Body of pancreas (tissue), 4 donors: ENCODE measurements at regions not wholly inside any gene's neighbourhood (a gene's known extent, or its start where the extent isn't known, plus 50 kb on each side); places are given as distances from the start of the nearest gene placed in this dataset.

ENCODE experiments used
- ATAC-seq: fragments of 150-250 bp; one replicate; pipeline ENCODE4 v1.9.1; 2016
- DNase-seq, 4 donors: peaks; one replicate each; pipeline ENCODE4 v3.0.0-alpha.2; 2019
- H3K27ac ChIP-seq, 4 donors: fragments of 200-600 bp; sonication (generic); 1 replicate in 3 of 4; 2 replicates in 1 of 4; pipeline versions ENCODE4 v1.5.1 to v1.6.1; 2016 to 2019; ENCODE audit warnings: mild to moderate bottlenecking in 1 of 4, mixed read lengths in 1 of 4, moderate library complexity in 1 of 4
- H3K27me3 ChIP-seq, 2 donors: fragments of 200-600 bp; sonication (generic); one replicate each; pipeline ENCODE4 v1.6.0; 2016; ENCODE audit warnings: mild to moderate bottlenecking in 1 of 2
- H3K36me3 ChIP-seq, 2 donors: fragments of 200-600 bp; sonication (generic); replicated peaks in 1 of 2; 2 replicates each; pipeline ENCODE4 v1.5.1; 2016; ENCODE audit warnings: low read depth in 2 of 2; ENCODE audit not compliant: insufficient read depth in 1 of 2
- H3K4me1 ChIP-seq: fragments of 200-600 bp; sonication (generic); one replicate; pipeline ENCODE4 v1.6.0; 2016
- H3K4me3 ChIP-seq, 2 donors: fragments of 200-600 bp; sonication (generic); 1 replicate in 1 of 2; 2 replicates in 1 of 2; pipeline ENCODE4 v1.5.1; 2016 to 2019
- H3K9me3 ChIP-seq, 3 donors: fragments of 200-600 bp; sonication (generic); 1 replicate in 2 of 3; 2 replicates in 1 of 3; pipeline ENCODE4 v1.5.1; 2016
- CTCF ChIP-seq, 7 experiments: fragments of 450-650 bp in 4 of 7; fragments of 200-600 bp in 3 of 7; sonication (generic) in 3 of 7; IDR thresholded peaks; one replicate each; pipeline ENCODE4 v1.5.1; 2016 to 2019; ENCODE audit warnings: antibody characterized with exemption in 7 of 7
- POLR2A ChIP-seq, 3 donors: fragments of 450-650 bp; IDR thresholded peaks; one replicate each; pipeline ENCODE4 v1.6.1; 2016; ENCODE audit warnings: antibody characterized with exemption in 3 of 3, mild to moderate bottlenecking in 2 of 3
- WGBS, 2 donors: methylation state at CpG; one replicate each; pipeline ENCODE4 v1.1.5; 2017; 5-methylcytosine and 5-hydroxymethylcytosine counted together
- intact Hi-C: fragments of 100-400 bp; cut with DNase I; formaldehyde crosslinking; loops from one replicate; pipeline ENCODE4 v1.15.1; 2023

GRCh38 chr9:13971966-13972655 lies 341.8 kb downstream of the NFIB start:
- Histone ChIP-seq H3K36me3 (no peaks in the 10 kb centered on the region), H3K9me3 (no peaks in the 10 kb centered on the region), H3K4me1 (no peaks in the 10 kb centered on the region), H3K27ac (no peak overlapping the region), H3K27me3 (no peaks in the 10 kb centered on the region), H3K4me3 (no peak overlapping the region)
- no peak for DNase-seq
- no peak for ATAC-seq
- intact Hi-C loops, result no loop called here
- 58 to 78% methylated on average over 10 of the region's 10 CpGs for WGBS, 2 donors
- TF ChIP-seq POLR2A (IDR thresholded peaks at IDR 0.05), result no peak
- TF ChIP-seq CTCF (IDR thresholded peaks at IDR 0.05), result no peak

- ATAC-seq (no peak), DNase-seq (no peak)
- TF ChIP-seq CTCF (IDR thresholded peaks at IDR 0.05) (no peak), POLR2A (IDR thresholded peaks at IDR 0.05) (no peak)
- WGBS, 2 donors, result 78 to 86% methylated on average over 4 of the region's 4 CpGs
- H3K4me3 ChIP-seq, result no peak overlapping the region
- H3K9me3 ChIP-seq, result no peaks in the 10 kb centered on the region
- intact Hi-C loops, result no loop called here
- no peaks in the 10 kb centered on the region for H3K36me3 ChIP-seq
- H3K27ac ChIP-seq, result no peak overlapping the region
- H3K4me1 ChIP-seq, result no peaks in the 10 kb centered on the region
- H3K27me3 ChIP-seq, result no peaks in the 10 kb centered on the region
These were observed 342.5 kb downstream of the NFIB start for GRCh38 chr9:13971415-13971814.

GRCh38 chr9:13970426-13970825 lies 343.5 kb downstream of the NFIB start:
- Histone ChIP-seq H3K9me3 (no peaks in the 10 kb centered on the region), H3K4me1 (no peaks in the 10 kb centered on the region), H3K27me3 (no peaks in the 10 kb centered on the region), H3K27ac (no peak overlapping the region), H3K36me3 (no peaks in the 10 kb centered on the region), H3K4me3 (no peak overlapping the region)
- ATAC-seq (no peak), DNase-seq (no peak)
- 75 to 77% methylated on average over 3 of the region's 3 CpGs for WGBS, 2 donors
- no peak for TF ChIP-seq CTCF (IDR thresholded peaks at IDR 0.05)
- TF ChIP-seq POLR2A (IDR thresholded peaks at IDR 0.05), result no peak
- intact Hi-C loops, result no loop called here

GRCh38 chr9:13970018-13970417 lies 343.9 kb downstream of the NFIB start:
- H3K9me3 ChIP-seq, result no peaks in the 10 kb centered on the region
- H3K36me3 ChIP-seq, result no peaks in the 10 kb centered on the region
- H3K27ac ChIP-seq, result no peak overlapping the region
- no peaks in the 10 kb centered on the region for H3K4me1 ChIP-seq
- no peak for DNase-seq
- ATAC-seq, result no peak
- WGBS, 2 donors, result 40 to 49% methylated on average over 4 of the region's 4 CpGs
- H3K27me3 ChIP-seq, result no peaks in the 10 kb centered on the region
- TF ChIP-seq POLR2A (IDR thresholded peaks at IDR 0.05) (no peak), CTCF (IDR thresholded peaks at IDR 0.05) (no peak)
- no peak overlapping the region for H3K4me3 ChIP-seq
- intact Hi-C loops, result no loop called here

- intact Hi-C loops, result no loop called here
- 62 to 70% methylated on average over 4 of the region's 4 CpGs for WGBS, 2 donors
- TF ChIP-seq CTCF (IDR thresholded peaks at IDR 0.05) (no peak), POLR2A (IDR thresholded peaks at IDR 0.05) (no peak)
- Histone ChIP-seq H3K4me1 (no peaks in the 10 kb centered on the region), H3K36me3 (no peaks in the 10 kb centered on the region), H3K9me3 (no peaks in the 10 kb centered on the region), H3K27me3 (no peaks in the 10 kb centered on the region), H3K4me3 (no peak overlapping the region), H3K27ac (no peak overlapping the region)
- no peak for DNase-seq
- no peak for ATAC-seq
These were observed 346.5 kb downstream of the NFIB start for GRCh38 chr9:13967438-13967837.
